CD4-positive, alpha-beta T cell (primary cell): ENCODE measurements at regions not wholly inside any gene's neighbourhood (a gene's known extent, or its start where the extent isn't known, plus 50 kb on each side); places are given as distances from the start of the nearest gene placed in this dataset.

ENCODE experiments used
- ATAC-seq: fragments of 200-7000 bp; cut with Tn5 transposase; one replicate; pipeline ENCODE4 v1.10.0; 2022; ENCODE audit warnings: mild to moderate bottlenecking; ENCODE audit not compliant: poor library complexity
- CTCF ChIA-PET: fragments of 350-600 bp; sonication (Branson Sonifier 250); formaldehyde crosslinking; loops from one replicate; lab custom pipeline; 2021; ENCODE audit warnings: antibody characterized with exemption, inconsistent platforms; lab: Charles Lee
- POLR2A ChIA-PET: fragments of 350-600 bp; sonication (Branson Sonifier 250); formaldehyde crosslinking; loops from one replicate; lab custom pipeline; 2021; ENCODE audit warnings: antibody characterized with exemption, inconsistent platforms; lab: Charles Lee
- DNase-seq, 14 experiments: peaks; one replicate each; pipeline ENCODE4 v3.0.0-alpha.2; 2013 to 2020; ENCODE audit warnings: mixed read lengths in 2 of 14
- H3K27ac ChIP-seq, 2 donors: one replicate each; pipeline versions ENCODE4 v1.5.1 to v1.7.0; 2013; ENCODE audit warnings: low read length in 2 of 2, low read depth in 1 of 2, mild to moderate bottlenecking in 1 of 2
- H3K27me3 ChIP-seq, 2 experiments: 1 replicate in 1 of 2; 2 replicates in 1 of 2; pipeline versions ENCODE4 v1.6.1 to v1.7.0; 2013; ENCODE audit warnings: low read length in 2 of 2, control low read depth in 1 of 2, mild to moderate bottlenecking in 1 of 2, moderate library complexity in 1 of 2; ENCODE audit not compliant: insufficient read depth in 2 of 2, control insufficient read depth in 1 of 2
- H3K36me3 ChIP-seq: one replicate; pipeline ENCODE4 v1.6.1; 2013; ENCODE audit warnings: low read length, control low read depth; ENCODE audit not compliant: insufficient read depth
- H3K4me1 ChIP-seq: one replicate; pipeline ENCODE4 v1.6.1; 2013; ENCODE audit warnings: low read length, control low read depth; ENCODE audit not compliant: insufficient read depth
- H3K4me3 ChIP-seq: one replicate; pipeline ENCODE4 v1.5.1; 2013; ENCODE audit warnings: mild to moderate bottlenecking, low read length, moderate library complexity
- H3K9me3 ChIP-seq, 2 experiments: 1 replicate in 1 of 2; 2 replicates in 1 of 2; pipeline versions ENCODE4 v1.6.1 to v1.7.0; 2013; ENCODE audit warnings: low read length in 2 of 2, mild to moderate bottlenecking in 2 of 2, control low read depth in 1 of 2, moderate library complexity in 1 of 2; ENCODE audit not compliant: control insufficient read depth in 1 of 2, insufficient read depth in 1 of 2
- H3K27ac Mint-ChIP-seq: one replicate; pipeline ENCODE4 v1.8.0; 2020; ENCODE audit warnings: mixed read lengths
- H3K27me3 Mint-ChIP-seq: one replicate; pipeline ENCODE4 v1.8.0; 2021; ENCODE audit warnings: mixed read lengths
- H3K36me3 Mint-ChIP-seq: one replicate; pipeline ENCODE4 v1.8.0; 2021; ENCODE audit warnings: low read depth, mixed read lengths
- H3K4me1 Mint-ChIP-seq: one replicate; pipeline ENCODE4 v1.8.0; 2021; ENCODE audit warnings: low read depth, mixed read lengths
- H3K4me3 Mint-ChIP-seq: one replicate; pipeline ENCODE4 v1.8.0; 2020; ENCODE audit warnings: mild to moderate bottlenecking, mixed read lengths
- H3K9me3 Mint-ChIP-seq: one replicate; pipeline ENCODE4 v1.8.0; 2020; ENCODE audit warnings: mixed read lengths
- intact Hi-C, 2 experiments: fragments of 100-400 bp; cut with DNase I in 1 of 2; cut with micrococcal nuclease in 1 of 2; formaldehyde crosslinking; loops; one replicate each; pipeline versions ENCODE4 v1.15.1 to v1.9.0; 2023 to 2025; cut with DNase I, micrococcal nuclease
- TF ChIP-seq, protein P1 (sequence below): fragments of 200-600 bp; IDR thresholded peaks from one replicate; pipeline ENCODE4 v1.8.0; 2022; ENCODE audit warnings: antibody characterized with exemption, mild to moderate bottlenecking

DNA sequence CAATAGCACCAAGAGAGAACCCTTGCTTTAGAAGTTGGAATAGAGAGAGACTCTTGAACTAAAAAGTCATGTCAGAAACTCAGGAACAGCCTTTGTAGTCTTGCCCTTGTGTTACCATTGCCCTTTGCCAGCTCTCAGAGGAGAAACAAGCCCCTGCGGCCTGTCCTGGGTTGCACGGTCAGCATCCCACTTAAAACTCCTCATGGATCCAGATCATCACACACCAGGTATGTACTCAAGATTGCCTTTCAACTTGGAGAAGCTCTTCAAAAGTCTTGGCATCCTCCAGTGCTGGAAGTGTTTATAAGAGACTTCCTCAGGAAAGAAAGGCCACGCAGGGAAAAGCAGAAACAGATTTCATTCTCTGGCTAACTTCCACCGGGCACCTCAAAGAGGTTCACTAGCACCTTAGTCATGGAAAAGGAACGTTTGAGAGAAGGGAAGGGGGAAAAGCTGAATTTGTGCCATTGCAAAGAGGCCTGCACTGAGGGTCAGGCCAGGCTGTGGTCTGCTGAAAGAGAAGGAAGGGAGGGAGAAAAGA is 594.2 kb downstream of the MED13L start:
- DNase-seq = no peak
- CTCF ChIA-PET = no interaction called here
- Histone ChIP-seq H3K36me3 (no peaks in the 10 kb centered on the region), H3K4me1 (no peaks in the 10 kb centered on the region), H3K4me3 (no peak overlapping the region), H3K27ac (no peak overlapping the region), H3K27me3 (no peaks in the 10 kb centered on the region), H3K9me3 (no peaks in the 10 kb centered on the region)
- H3K36me3 Mint-ChIP-seq = no peaks in the 10 kb centered on the region
- intact Hi-C loops = no loop called here
- H3K9me3 Mint-ChIP-seq = peaks cover 4% of the 10 kb centered on the region
- no peak overlapping the region for H3K27ac Mint-ChIP-seq
- TF ChIP-seq, protein P1, sequence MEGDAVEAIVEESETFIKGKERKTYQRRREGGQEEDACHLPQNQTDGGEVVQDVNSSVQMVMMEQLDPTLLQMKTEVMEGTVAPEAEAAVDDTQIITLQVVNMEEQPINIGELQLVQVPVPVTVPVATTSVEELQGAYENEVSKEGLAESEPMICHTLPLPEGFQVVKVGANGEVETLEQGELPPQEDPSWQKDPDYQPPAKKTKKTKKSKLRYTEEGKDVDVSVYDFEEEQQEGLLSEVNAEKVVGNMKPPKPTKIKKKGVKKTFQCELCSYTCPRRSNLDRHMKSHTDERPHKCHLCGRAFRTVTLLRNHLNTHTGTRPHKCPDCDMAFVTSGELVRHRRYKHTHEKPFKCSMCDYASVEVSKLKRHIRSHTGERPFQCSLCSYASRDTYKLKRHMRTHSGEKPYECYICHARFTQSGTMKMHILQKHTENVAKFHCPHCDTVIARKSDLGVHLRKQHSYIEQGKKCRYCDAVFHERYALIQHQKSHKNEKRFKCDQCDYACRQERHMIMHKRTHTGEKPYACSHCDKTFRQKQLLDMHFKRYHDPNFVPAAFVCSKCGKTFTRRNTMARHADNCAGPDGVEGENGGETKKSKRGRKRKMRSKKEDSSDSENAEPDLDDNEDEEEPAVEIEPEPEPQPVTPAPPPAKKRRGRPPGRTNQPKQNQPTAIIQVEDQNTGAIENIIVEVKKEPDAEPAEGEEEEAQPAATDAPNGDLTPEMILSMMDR = no peak
- POLR2A ChIA-PET = no interaction called here
- no peak overlapping the region for H3K4me3 Mint-ChIP-seq
- no peak for ATAC-seq
- peaks cover 10% of the 10 kb centered on the region for H3K27me3 Mint-ChIP-seq
- no peaks in the 10 kb centered on the region for H3K4me1 Mint-ChIP-seq

GRCh38 chr12:115680967-115681366 is 596.5 kb downstream of the MED13L start:
- DNase-seq = no peak
- peaks cover 4% of the 10 kb centered on the region for H3K9me3 Mint-ChIP-seq
- ATAC-seq = no peak
- H3K27ac ChIP-seq = no peak overlapping the region
- H3K27me3 Mint-ChIP-seq = peaks cover 5% of the 10 kb centered on the region
- ChIA-PET POLR2A (no interaction called here), CTCF (no interaction called here)
- no peaks in the 10 kb centered on the region for H3K27me3 ChIP-seq
- TF ChIP-seq, protein P1 = no peak
- H3K4me3 Mint-ChIP-seq = no peak overlapping the region
- H3K9me3 ChIP-seq = no peaks in the 10 kb centered on the region
- no peaks in the 10 kb centered on the region for H3K36me3 ChIP-seq
- H3K4me1 ChIP-seq = no peaks in the 10 kb centered on the region
- no peak overlapping the region for H3K27ac Mint-ChIP-seq
- intact Hi-C loops = no loop called here
- no peaks in the 10 kb centered on the region for H3K36me3 Mint-ChIP-seq
- no peak overlapping the region for H3K4me3 ChIP-seq
- no peaks in the 10 kb centered on the region for H3K4me1 Mint-ChIP-seq

DNA sequence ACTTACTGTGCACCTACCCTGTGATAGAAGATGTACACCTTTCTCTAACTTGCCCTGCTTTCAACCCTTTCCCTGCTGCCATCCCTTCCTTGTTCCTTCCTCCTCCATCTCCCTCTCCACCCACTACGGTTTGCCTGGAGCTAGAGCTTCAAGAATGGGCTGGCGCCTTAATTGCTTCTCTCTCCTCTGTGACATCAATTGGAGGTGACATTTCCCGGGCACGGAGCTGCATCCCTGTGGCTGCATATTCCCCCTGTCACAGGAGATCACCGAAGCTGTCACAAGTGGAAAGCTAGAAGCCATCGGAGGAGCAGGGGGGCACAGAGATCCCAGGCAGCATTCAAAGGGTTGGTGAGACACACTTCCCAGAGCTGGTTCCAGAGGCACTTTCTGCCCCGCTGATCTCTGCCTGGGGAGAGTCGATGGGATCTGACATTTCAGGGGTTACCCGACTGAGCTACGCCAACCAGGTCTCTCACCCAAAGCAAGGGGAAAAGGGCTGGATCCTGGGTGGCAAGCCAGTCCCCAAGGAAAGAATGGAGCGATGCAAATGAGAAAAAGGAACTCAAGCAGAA is 604.9 kb downstream of the MED13L start:
- H3K27ac Mint-ChIP-seq = no peak overlapping the region
- no peaks in the 10 kb centered on the region for H3K4me1 Mint-ChIP-seq
- no peaks in the 10 kb centered on the region for H3K36me3 Mint-ChIP-seq
- H3K27me3 Mint-ChIP-seq = peaks cover 5% of the 10 kb centered on the region
- intact Hi-C loops = no loop called here
- H3K4me1 ChIP-seq = no peaks in the 10 kb centered on the region
- no peak overlapping the region for H3K27ac ChIP-seq
- POLR2A ChIA-PET = no interaction called here
- CTCF ChIA-PET = no interaction called here
- DNase-seq (no peak), ATAC-seq (no peak)
- no peaks in the 10 kb centered on the region for H3K36me3 ChIP-seq
- TF ChIP-seq, protein P1 = no peak
- no peak overlapping the region for H3K4me3 Mint-ChIP-seq
- peaks cover 5% of the 10 kb centered on the region for H3K9me3 Mint-ChIP-seq
- no peak overlapping the region for H3K4me3 ChIP-seq
- no peaks in the 10 kb centered on the region for H3K27me3 ChIP-seq
- peaks cover 0 to 5% of the 10 kb centered on the region in 2 experiments for H3K9me3 ChIP-seq
